Activated CD4-positive, alpha-beta T cell treated with anti-CD3 and anti-CD28 coated beads for 1 hour (primary cell): ENCODE measurements at regions not wholly inside any gene's neighbourhood (a gene's known extent, or its start where the extent isn't known, plus 50 kb on each side); places are given as distances from the start of the nearest gene placed in this dataset.

Experiments
- DNase-seq: peaks from one replicate; pipeline ENCODE4 v3.0.0-alpha.2; 2020

GRCh38 chr4:1472911-1473518 lies 66.8 kb upstream of the NKX1-1 start:
- no peak for DNase-seq

GRCh38 chr4:1472148-1472797 lies 66.0 kb upstream of the NKX1-1 start:
- DNase-seq = no peak

GRCh38 chr4:1471443-1472147 lies 65.4 kb upstream of the NKX1-1 start:
- DNase-seq = no peak

- DNase-seq = no peak
These were observed 64.7 kb upstream of the NKX1-1 start for GRCh38 chr4:1470816-1471442.

- DNase-seq = no peak
These were observed 64.1 kb upstream of the NKX1-1 start for GRCh38 chr4:1470393-1470670.

- DNase-seq = no peak
These were observed 63.6 kb upstream of the NKX1-1 start for GRCh38 chr4:1469607-1470392.

GRCh38 chr4:1469043-1469442 lies 62.8 kb upstream of the NKX1-1 start:
- no peak for DNase-seq

GRCh38 chr4:1467581-1468458 lies 61.6 kb upstream of the NKX1-1 start:
- DNase-seq = no peak

GRCh38 chr4:1466863-1467165 lies 60.6 kb upstream of the NKX1-1 start:
- no peak for DNase-seq

GRCh38 chr4:1466034-1466862 lies 60.0 kb upstream of the NKX1-1 start:
- no peak for DNase-seq

- DNase-seq = no peak
These were observed 59.2 kb upstream of the NKX1-1 start for GRCh38 chr4:1465173-1466033.

- no peak for DNase-seq
These were observed 58.4 kb upstream of the NKX1-1 start for GRCh38 chr4:1464581-1465171.

GRCh38 chr4:1463927-1464540 lies 57.8 kb upstream of the NKX1-1 start:
- DNase-seq = no peak

GRCh38 chr4:1463088-1463926 lies 57.1 kb upstream of the NKX1-1 start:
- no peak for DNase-seq

GRCh38 chr4:1462768-1463075 lies 56.5 kb upstream of the NKX1-1 start:
- no peak for DNase-seq

GRCh38 chr4:1462009-1462767 lies 55.9 kb upstream of the NKX1-1 start:
- no peak for DNase-seq

- DNase-seq = no peak
These were observed 55.0 kb upstream of the NKX1-1 start for GRCh38 chr4:1460967-1461868.
